DND-41 (cell line): ENCODE measurements at regions not wholly inside any gene's neighbourhood (a gene's known extent, or its start where the extent isn't known, plus 50 kb on each side); places are given as distances from the start of the nearest gene placed in this dataset.

Experiments
- ATAC-seq: fragments of 200-7000 bp; cut with Tn5 transposase; 3 replicates; pipeline ENCODE4 v1.9.1; 2021; ENCODE audit warnings: low read depth; ENCODE audit not compliant: insufficient read depth
- DNase-seq: peaks from one replicate; pipeline ENCODE4 v3.0.0-alpha.2; 2020
- H2AFZ ChIP-seq: 2 replicates; pipeline ENCODE4 v1.6.0; 2012; ENCODE audit warnings: low read depth, low read length
- H3K27ac ChIP-seq: 2 replicates; pipeline ENCODE4 v1.5.1; 2012; ENCODE audit warnings: low read length, inconsistent platforms
- H3K27me3 ChIP-seq: fragments of 200-600 bp; sonication (generic); 2 replicates; pipeline ENCODE4 v1.6.0; 2012; ENCODE audit warnings: low read length, mild to moderate bottlenecking, inconsistent platforms; ENCODE audit not compliant: insufficient read depth, poor library complexity
- H3K36me3 ChIP-seq: 2 replicates; pipeline ENCODE4 v1.5.1; 2012; ENCODE audit warnings: low read length, inconsistent platforms; ENCODE audit not compliant: insufficient read depth
- H3K4me1 ChIP-seq: 2 replicates; pipeline ENCODE4 v1.5.1; 2012; ENCODE audit warnings: mild to moderate bottlenecking, low read length; ENCODE audit not compliant: insufficient read depth
- H3K4me2 ChIP-seq: 2 replicates; pipeline ENCODE4 v1.6.0; 2012; ENCODE audit warnings: mild to moderate bottlenecking, moderate library complexity, low read length, inconsistent platforms; ENCODE audit not compliant: insufficient read depth
- H3K4me3 ChIP-seq, 2 experiments: fragments of 200-600 bp in 1 of 2; shearing (Covaris generic) in 1 of 2; 2 replicates each; pipeline ENCODE4 v1.5.1; 2012 to 2016; ENCODE audit warnings: inconsistent platforms in 2 of 2, low read length in 2 of 2, mild to moderate bottlenecking in 2 of 2, low read depth in 1 of 2, moderate library complexity in 1 of 2
- H3K79me2 ChIP-seq: 2 replicates; pipeline ENCODE4 v1.6.0; 2012; ENCODE audit warnings: low read length, inconsistent platforms; ENCODE audit not compliant: insufficient read depth
- H3K9ac ChIP-seq: 2 replicates; pipeline ENCODE4 v1.6.0; 2012; ENCODE audit warnings: low read depth, mild to moderate bottlenecking, inconsistent platforms, low read length, moderate library complexity
- H3K9me3 ChIP-seq: 2 replicates; pipeline ENCODE4 v1.5.1; 2012; ENCODE audit warnings: low read length, moderate library complexity, mild to moderate bottlenecking, inconsistent platforms; ENCODE audit not compliant: insufficient read depth, severe bottlenecking
- H4K20me1 ChIP-seq: 2 replicates; pipeline ENCODE4 v1.6.0; 2012; ENCODE audit warnings: low read length; ENCODE audit not compliant: insufficient read depth
- EZH2 ChIP-seq: IDR thresholded peaks from 3 replicates; pipeline ENCODE4 v1.6.1; 2012; ENCODE audit warnings: borderline replicate concordance, low read depth, mild to moderate bottlenecking, moderate library complexity, low read length, inconsistent platforms; ENCODE audit not compliant: severe bottlenecking
- TF ChIP-seq, protein P1 (sequence below): IDR thresholded peaks from 2 replicates; pipeline ENCODE4 v1.5.1; 2012; ENCODE audit warnings: borderline replicate concordance, low read length, moderate library complexity, mild to moderate bottlenecking; ENCODE audit not compliant: poor library complexity, severe bottlenecking; ENCODE audit errors: extremely low read depth

GRCh38 chr6:156617376-156617775 lies 159.8 kb upstream of the ARID1B start:
- TF ChIP-seq, protein P1, sequence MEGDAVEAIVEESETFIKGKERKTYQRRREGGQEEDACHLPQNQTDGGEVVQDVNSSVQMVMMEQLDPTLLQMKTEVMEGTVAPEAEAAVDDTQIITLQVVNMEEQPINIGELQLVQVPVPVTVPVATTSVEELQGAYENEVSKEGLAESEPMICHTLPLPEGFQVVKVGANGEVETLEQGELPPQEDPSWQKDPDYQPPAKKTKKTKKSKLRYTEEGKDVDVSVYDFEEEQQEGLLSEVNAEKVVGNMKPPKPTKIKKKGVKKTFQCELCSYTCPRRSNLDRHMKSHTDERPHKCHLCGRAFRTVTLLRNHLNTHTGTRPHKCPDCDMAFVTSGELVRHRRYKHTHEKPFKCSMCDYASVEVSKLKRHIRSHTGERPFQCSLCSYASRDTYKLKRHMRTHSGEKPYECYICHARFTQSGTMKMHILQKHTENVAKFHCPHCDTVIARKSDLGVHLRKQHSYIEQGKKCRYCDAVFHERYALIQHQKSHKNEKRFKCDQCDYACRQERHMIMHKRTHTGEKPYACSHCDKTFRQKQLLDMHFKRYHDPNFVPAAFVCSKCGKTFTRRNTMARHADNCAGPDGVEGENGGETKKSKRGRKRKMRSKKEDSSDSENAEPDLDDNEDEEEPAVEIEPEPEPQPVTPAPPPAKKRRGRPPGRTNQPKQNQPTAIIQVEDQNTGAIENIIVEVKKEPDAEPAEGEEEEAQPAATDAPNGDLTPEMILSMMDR = no peak
- no peak for TF ChIP-seq EZH2
- DNase-seq (no peak), ATAC-seq (no peak)
- Histone ChIP-seq H3K9ac (no peak overlapping the region), H3K36me3 (no peaks in the 10 kb centered on the region), H3K79me2 (no peaks in the 10 kb centered on the region), H3K9me3 (no peaks in the 10 kb centered on the region), H3K4me3 (no peak overlapping the region), H4K20me1 (no peaks in the 10 kb centered on the region), H3K27me3 (peaks cover 3% of the 10 kb centered on the region), H3K4me1 (no peaks in the 10 kb centered on the region), H3K27ac (no peak overlapping the region), H3K4me2 (no peak overlapping the region), H2AFZ (no peak overlapping the region)

DNA sequence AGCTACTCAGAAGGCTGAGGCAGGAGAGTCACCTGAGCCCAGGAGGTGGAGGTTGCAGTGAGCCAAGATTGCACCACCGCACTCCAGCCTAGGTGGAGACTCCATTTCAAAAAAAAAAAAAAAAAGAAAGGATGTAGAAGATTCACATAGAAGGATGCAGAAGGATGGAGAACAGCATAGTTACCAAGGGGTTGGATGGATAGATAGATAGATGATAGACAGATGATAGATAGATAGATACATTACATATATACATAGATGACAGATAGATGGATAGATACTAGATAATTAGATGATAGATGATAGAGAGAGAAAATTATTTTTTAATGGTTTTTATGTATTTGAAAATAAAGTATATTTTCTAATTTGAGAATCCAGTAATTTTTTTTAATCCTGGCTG lies 160.7 kb upstream of the ARID1B start:
- Histone ChIP-seq H3K4me1 (no peaks in the 10 kb centered on the region), H3K27me3 (no peaks in the 10 kb centered on the region), H3K79me2 (no peaks in the 10 kb centered on the region), H3K9me3 (peaks cover 4% of the 10 kb centered on the region), H2AFZ (no peak overlapping the region), H3K4me3 (no peak overlapping the region), H4K20me1 (no peaks in the 10 kb centered on the region), H3K4me2 (no peak overlapping the region), H3K9ac (no peak overlapping the region), H3K36me3 (no peaks in the 10 kb centered on the region), H3K27ac (no peak overlapping the region)
- DNase-seq = no peak
- TF ChIP-seq, protein P1 = no peak
- TF ChIP-seq EZH2 = no peak
- no peak for ATAC-seq

GRCh38 chr6:156613996-156614395 lies 163.2 kb upstream of the ARID1B start:
- no peaks in the 10 kb centered on the region for H3K36me3 ChIP-seq
- no peak overlapping the region for H2AFZ ChIP-seq
- TF ChIP-seq EZH2 = no peak
- TF ChIP-seq, protein P1 = no peak
- ATAC-seq (no peak), DNase-seq (no peak)
- no peak overlapping the region for H3K27ac ChIP-seq
- H3K27me3 ChIP-seq = no peaks in the 10 kb centered on the region
- H4K20me1 ChIP-seq = no peaks in the 10 kb centered on the region
- no peaks in the 10 kb centered on the region for H3K79me2 ChIP-seq
- H3K9ac ChIP-seq = no peak overlapping the region
- H3K9me3 ChIP-seq = peaks cover 4% of the 10 kb centered on the region
- no peak overlapping the region for H3K4me3 ChIP-seq
- no peaks in the 10 kb centered on the region for H3K4me1 ChIP-seq
- H3K4me2 ChIP-seq = no peak overlapping the region

DNA sequence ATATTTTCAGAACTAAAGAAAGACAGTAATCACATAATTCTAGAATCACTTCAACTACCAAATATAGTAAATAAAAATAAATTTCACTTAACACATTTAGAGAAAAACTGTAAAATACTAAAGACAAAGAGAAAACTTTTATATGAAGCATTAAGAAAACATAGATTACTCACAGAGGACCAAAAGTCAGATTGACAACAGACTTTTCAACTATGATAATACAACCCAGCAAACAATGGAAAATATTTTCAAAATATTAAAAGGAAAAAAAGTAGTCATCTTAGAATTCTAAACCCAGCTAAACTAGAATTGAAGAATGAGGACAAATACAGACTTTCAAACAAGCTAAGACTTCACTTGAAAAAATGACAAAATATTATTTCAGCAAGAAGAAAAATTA lies 164.8 kb upstream of the ARID1B start:
- TF ChIP-seq EZH2 = no peak
- TF ChIP-seq, protein P1 = no peak
- Histone ChIP-seq H3K4me2 (no peak overlapping the region), H3K79me2 (no peaks in the 10 kb centered on the region), H3K9ac (no peak overlapping the region), H3K4me1 (no peaks in the 10 kb centered on the region), H3K36me3 (no peaks in the 10 kb centered on the region), H3K9me3 (peaks cover 4% of the 10 kb centered on the region), H2AFZ (no peak overlapping the region), H3K27me3 (no peaks in the 10 kb centered on the region), H3K4me3 (no peak overlapping the region), H4K20me1 (no peaks in the 10 kb centered on the region), H3K27ac (no peak overlapping the region)
- ATAC-seq = no peak
- DNase-seq = no peak
